HG02678 (cell line): ENCODE measurements at regions not wholly inside any gene's neighbourhood (a gene's known extent, or its start where the extent isn't known, plus 50 kb on each side); places are given as distances from the start of the nearest gene placed in this dataset.
"Not testable (repeated sequence)": the region's sequence is repeated elsewhere in the genome, so short reads cannot be mapped to it uniquely, and the experiment has no call there.

ENCODE experiments used
- ATAC-seq: cut with Tn5 transposase; IDR thresholded peaks from one replicate; pipeline ENCODE4 v1.9.1; 2021; ENCODE audit warnings: mild to moderate bottlenecking, moderate library complexity; ENCODE audit not compliant: unreplicated experiment

GRCh38 chr20:20797521-20798310 is 85.3 kb upstream of the RALGAPA2 start:
- ATAC-seq: no peak

GRCh38 chr20:20796766-20797440 is 84.5 kb upstream of the RALGAPA2 start:
- no peak for ATAC-seq

- no peak for ATAC-seq
These were observed 83.3 kb upstream of the RALGAPA2 start for GRCh38 chr20:20795721-20796120.

- no peak for ATAC-seq
These were observed 82.7 kb upstream of the RALGAPA2 start for GRCh38 chr20:20795119-20795518.

- no peak for ATAC-seq
These were observed 81.1 kb upstream of the RALGAPA2 start for GRCh38 chr20:20793591-20793990.

- no peak for ATAC-seq
These were observed 79.5 kb upstream of the RALGAPA2 start for GRCh38 chr20:20791664-20792568.

GRCh38 chr20:20788308-20788707 is 75.9 kb upstream of the RALGAPA2 start:
- ATAC-seq: no peak

- no peak for ATAC-seq
These were observed 74.0 kb upstream of the RALGAPA2 start for GRCh38 chr20:20786428-20786827.

- ATAC-seq: no peak
These were observed 72.8 kb upstream of the RALGAPA2 start for GRCh38 chr20:20785226-20785625.

- ATAC-seq: not testable (repeated sequence)
These were observed 72.0 kb upstream of the RALGAPA2 start for GRCh38 chr20:20784450-20784849.

- no peak for ATAC-seq
These were observed 71.0 kb upstream of the RALGAPA2 start for GRCh38 chr20:20783450-20783849.

GRCh38 chr20:20782755-20783154 is 70.3 kb upstream of the RALGAPA2 start:
- ATAC-seq: no peak

GRCh38 chr20:20782231-20782630 is 69.8 kb upstream of the RALGAPA2 start:
- ATAC-seq: no peak

GRCh38 chr20:20781029-20781428 is 68.6 kb upstream of the RALGAPA2 start:
- no peak for ATAC-seq

GRCh38 chr20:20780127-20780824 is 67.8 kb upstream of the RALGAPA2 start:
- peak; percentile 56 for ATAC-seq

GRCh38 chr20:20778676-20779075 is 66.2 kb upstream of the RALGAPA2 start:
- ATAC-seq: no peak

- ATAC-seq: no peak
These were observed 60.1 kb upstream of the RALGAPA2 start for GRCh38 chr20:20772497-20773085.

GRCh38 chr20:20768202-20768815 is 55.9 kb upstream of the RALGAPA2 start:
- no peak for ATAC-seq

GRCh38 chr20:20765696-20766365 is 53.4 kb upstream of the RALGAPA2 start:
- ATAC-seq: no peak
